Astrocyte (in vitro differentiated cells and primary cell): ENCODE measurements at regions not wholly inside any gene's neighbourhood (a gene's known extent, or its start where the extent isn't known, plus 50 kb on each side); places are given as distances from the start of the nearest gene placed in this dataset.

Experiments
- CTCF ChIP-seq: IDR thresholded peaks from 2 replicates; pipeline ENCODE4 v1.5.1; 2011; ENCODE audit warnings: low read depth, mild to moderate bottlenecking, inconsistent platforms, low read length, moderate library complexity; ENCODE audit not compliant: insufficient read depth
- EZH2 ChIP-seq: IDR thresholded peaks from 2 replicates; pipeline ENCODE4 v1.6.1; 2012; ENCODE audit warnings: mild to moderate bottlenecking, low read length, inconsistent platforms; ENCODE audit not compliant: insufficient read depth

GRCh38 chr18:42474577-42474976, 519.5 kb downstream of the PIK3C3 start:
- TF ChIP-seq EZH2 (no peak), CTCF (no peak)
